ENCODE measurements at regions not wholly inside any gene's neighbourhood (a gene's known extent, or its start where the extent isn't known, plus 50 kb on each side); places are given as distances from the start of the nearest gene placed in this dataset.

DNA sequence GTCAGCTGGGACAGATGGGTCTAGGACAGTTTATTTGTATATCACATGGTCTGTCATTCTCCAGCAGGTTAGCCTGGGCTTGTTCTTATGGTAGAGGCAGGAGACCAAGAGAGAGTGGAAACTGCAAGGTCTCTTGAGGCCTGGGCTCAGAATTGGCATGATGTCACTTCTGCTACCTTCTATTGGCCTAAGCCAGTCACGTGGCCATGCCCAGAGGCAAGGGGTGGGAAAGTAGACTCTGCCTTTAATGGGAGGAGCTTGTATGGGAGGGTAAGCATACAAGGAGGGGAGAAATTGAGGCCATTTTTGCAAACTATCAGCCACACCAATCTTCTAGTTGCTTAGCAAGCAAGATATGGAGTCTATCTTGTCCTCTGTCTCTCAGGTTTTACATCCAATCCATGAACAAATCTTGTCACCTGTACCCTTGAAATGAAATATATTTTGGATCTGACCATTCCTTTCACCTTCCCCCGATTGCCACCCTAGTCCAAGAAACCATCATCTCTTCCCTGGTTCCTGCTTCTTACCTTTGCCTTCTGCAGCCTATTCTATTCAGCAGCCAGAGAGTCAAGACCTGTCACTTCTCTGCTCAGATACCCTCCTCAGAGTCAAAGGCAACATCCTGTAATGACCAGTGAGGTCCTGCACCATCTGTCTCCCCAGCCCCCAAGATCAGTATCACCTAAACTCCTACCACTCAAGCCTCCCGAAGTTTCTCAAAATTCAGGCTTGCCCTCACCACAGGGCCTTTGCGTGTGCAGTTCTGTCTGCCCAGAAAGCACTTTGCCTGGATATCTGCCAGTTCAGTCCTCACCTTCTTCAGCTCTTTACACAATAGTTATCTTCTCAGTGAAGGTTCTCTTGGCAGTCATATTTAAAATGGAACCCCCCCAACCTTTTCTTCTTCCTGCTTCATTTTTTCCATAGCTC is 240.0 kb downstream of the LOXHD1 start:
- DNase-seq = no peak

DNA sequence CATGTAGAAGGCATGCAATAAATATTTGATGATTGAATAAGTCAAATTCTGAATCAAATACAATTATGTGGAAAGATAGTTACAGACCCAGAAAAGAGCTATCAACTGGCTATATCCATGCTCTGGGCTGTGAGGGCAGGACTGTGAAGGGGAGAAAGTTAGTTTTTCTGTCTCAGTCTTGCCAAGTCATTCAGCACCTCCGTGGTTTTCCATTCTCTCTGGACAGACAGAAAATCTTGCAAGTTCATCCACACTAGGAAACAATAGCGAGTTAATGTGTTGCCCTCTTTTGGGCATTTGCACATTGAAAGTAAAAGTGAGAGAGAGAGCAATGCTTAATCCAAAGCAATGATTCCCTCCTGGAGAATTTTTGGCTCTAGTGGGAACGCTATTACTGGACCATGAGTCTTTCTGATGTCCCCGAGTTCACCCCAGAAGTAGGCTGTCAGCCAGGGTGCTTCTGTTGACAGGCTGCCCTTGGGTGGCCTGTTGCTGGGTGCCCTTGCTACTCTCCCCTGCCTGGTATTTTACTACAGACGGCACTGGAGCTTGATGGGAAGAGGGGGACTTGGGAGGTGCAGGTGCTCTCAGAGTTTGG is 238.3 kb downstream of the LOXHD1 start:
- DNase-seq = no peak

DNA sequence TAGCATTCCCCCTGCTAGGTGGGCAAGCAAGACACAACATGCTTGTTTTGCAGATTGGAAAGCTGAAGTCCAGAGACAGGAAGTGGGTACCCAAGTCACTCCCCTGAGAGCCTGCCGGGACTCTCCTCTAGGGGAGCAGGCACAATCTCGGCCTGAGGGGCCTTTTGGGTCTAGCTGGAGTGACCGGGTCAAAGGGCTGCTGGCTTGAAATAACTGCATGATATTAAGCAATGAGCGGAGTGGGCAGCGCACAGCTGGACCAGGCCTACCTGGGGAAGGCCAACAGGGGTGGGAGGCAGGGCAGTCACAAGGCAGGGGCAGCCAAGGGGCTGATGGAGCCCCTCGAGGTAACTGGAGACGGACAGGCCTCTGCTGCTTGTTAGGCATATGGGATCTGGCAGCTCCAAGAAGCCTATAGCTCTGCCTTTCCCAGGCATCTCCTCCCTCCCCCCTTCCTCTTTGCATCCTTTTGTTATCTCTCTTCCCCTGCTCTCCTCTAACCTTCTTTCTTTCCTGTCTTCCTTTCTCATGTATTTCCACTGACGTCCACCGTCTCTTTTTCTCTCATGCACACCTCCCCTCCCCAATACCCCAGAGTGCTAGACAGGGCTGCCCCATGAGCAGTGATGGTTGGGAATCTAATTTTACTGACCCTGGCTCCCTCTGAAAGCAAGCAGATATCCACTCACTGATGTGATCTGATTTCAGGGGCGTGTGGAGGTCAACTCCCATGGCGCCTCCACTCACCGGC is 237.5 kb downstream of the LOXHD1 start:
- DNase-seq = no peak

DNA sequence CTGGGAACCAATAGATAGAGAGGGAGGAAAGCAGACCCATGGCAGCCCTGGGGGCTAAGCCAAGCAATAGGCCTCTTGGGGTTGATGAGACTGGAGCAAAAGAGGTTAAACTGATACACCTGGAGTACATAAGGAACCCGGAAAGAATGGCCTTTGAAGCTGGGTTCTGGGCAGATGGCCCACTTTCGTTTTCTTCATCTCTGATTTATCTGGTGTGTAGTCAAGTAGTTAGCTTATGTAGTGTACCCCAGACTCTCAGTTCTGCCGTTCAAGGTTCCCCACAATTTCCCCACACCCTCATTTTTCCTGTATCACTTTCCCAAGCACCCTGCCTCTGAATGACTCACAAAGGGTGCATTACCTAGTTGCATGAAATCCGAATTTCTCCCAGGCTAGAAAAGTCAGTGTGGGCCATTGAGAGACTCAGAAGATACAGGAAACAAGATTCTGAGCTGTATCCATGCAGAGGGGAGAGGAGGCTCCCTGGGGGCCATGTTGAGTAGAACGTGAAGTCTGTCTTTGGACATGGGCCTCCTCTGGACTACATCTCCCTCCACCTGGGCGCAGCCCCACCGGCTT is 235.0 kb downstream of the LOXHD1 start:
- no peak for DNase-seq

DNA sequence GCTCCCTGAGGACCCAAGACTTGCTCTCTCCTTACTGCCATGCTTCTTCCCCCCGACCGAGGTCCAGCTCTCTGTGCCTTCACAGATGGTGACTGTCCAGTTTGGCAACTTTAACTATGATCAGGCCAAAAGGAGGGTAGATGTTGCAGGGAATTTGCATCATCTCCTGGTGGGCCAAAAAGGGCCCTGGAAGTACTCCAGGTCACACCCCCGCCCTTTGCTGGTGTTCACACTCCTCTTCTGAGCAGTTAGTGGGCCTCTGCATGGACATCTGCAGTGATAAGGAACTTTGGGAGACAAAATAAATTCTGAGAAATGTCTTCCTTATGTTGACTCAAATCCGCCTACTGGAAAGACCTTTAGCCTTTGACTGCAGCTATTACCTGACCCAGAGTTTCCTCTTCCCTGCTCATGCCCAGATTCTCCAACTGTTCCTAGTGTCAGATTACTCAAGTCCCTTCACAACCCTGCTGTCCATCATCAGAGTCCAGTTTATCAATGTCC is 234.4 kb downstream of the LOXHD1 start:
- DNase-seq = no peak

DNA sequence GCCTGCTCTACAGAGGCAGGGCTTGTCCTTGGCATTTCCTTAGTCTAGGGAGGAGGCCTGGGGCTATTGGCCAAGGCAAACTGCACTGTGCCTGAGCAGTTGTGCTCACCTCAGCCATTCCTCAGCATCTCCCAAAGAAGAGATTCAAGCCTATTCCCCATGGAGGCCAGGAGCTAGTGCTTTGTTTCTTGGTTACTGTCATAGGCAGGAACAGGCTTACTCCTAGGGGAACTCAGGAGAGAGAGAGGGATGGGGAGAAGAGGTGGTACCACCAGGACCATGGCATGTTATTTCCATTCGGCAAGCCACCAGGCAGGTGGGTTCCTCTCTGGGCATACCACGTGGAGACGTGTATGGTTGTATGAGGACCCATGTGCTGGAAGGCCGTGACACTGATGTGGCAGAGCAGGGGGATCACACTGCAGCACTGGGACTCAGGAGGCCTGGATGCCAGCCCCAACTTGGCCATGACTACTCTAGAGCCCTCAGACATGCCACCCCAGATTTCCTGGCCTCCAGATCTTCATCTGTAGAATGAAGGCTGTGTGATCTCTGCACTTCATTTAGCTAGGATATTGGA is 233.7 kb downstream of the LOXHD1 start:
- DNase-seq = no peak

DNA sequence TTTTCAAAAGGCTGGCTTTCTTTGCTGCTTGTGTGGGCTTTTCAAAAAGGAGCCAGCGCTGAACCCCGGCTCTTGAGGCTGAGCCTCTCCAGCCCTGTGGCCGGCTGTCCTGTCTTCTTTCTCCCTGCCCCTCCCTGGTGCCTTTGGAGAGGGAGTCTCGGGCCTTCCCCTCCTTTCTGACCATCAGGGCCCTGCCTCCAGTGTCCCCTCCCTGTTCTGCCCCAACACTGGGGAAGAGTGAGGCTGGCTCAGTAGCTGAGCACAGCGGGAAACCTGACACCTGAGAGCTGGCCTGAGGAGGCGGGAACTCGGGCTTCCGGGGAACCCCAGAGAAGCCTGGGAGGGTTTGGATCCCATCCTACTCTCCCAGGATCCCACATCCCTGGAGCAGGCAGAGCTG is 232.1 kb downstream of the LOXHD1 start:
- DNase-seq = peak; percentile 73

DNA sequence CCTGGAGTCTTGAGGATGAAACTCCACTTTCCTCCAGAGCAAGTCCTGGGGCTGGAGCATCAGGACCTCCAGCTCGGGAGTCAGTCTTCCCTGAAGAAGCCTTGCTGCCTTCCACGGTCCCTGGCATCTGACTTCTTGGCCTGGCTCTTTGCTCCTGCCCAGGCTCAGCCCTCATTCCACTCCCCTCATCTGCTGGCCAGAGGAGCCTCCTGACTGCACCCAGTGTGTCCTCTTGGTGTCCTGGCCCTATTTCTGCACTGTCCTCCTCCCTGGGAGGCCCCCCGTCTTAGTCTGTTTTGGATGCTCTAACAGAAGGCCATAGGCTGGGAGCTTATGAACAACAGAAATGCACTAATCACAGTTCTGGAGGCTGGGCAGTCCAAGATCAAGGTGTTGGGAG is 231.5 kb downstream of the LOXHD1 start:
- no peak for DNase-seq

DNA sequence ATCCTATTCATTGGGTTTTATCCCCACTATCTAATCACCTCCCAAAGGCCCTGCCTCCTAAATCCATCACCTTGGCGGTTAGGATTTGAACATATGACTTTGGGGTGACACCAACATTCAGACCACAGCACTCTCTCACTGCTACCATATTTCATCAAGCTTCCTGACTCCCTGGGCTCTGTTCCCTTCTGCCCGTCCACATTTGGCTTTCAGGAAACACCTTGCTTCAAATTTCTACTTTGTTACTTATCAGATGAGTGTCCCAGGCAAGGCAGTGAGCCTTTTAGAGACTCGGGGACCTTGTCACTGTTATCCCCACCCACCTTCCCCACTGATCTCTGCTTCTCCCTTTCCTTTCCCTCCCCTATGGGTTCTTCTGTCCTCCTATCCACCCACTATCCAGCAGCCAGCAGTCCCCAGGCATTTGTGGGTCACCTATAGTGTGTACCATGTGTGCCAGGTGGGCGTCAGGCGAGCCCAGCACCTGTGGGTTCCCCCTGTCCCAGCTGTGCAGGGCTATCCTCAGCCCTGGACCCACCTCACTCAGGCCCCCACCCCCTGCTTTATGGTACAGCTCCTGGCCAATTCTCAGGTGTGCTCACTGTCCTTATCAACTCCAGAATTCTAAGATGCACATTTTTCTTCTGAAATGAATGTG is 230.9 kb downstream of the LOXHD1 start:
- DNase-seq = no peak

DNA sequence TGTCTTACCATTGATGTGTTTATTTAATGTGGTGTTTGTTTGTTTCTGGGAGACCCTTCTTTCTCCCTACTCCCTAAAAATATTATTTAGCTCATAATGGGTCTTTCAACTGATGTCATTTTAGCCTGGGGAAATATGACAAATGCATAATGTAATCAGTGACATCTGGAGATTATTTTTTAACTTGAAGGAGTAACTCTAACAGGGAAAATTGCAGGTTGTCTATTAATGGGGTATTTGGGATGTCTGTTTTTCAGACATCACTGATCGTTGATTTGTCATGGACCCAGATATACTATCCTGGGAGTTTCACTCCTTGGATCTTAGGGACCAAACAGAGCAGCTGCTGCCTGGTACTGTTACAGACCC is 230.4 kb downstream of the LOXHD1 start:
- DNase-seq = no peak
